Testis (tissue), 2 donors: ENCODE measurements at regions not wholly inside any gene's neighbourhood (a gene's known extent, or its start where the extent isn't known, plus 50 kb on each side); places are given as distances from the start of the nearest gene placed in this dataset.

ENCODE experiments used
- DNase-seq: peaks from one replicate; pipeline ENCODE4 v3.0.0-alpha.2; 2019
- H3K27ac ChIP-seq, 2 donors: fragments of 200-600 bp; sonication (generic); one replicate each; pipeline ENCODE4 v1.5.1; 2019
- H3K27me3 ChIP-seq: fragments of 200-600 bp; sonication (generic); one replicate; pipeline ENCODE4 v1.5.1; 2019
- H3K36me3 ChIP-seq: fragments of 200-600 bp; sonication (generic); one replicate; pipeline ENCODE4 v1.5.1; 2017; ENCODE audit warnings: low read depth; ENCODE audit errors: missing control alignments
- H3K4me1 ChIP-seq: fragments of 200-600 bp; sonication (generic); one replicate; pipeline ENCODE4 v1.5.1; 2019
- H3K4me3 ChIP-seq, 2 donors: fragments of 200-600 bp; sonication (generic); one replicate each; pipeline ENCODE4 v1.5.1; 2017 to 2019
- H3K9me3 ChIP-seq: fragments of 200-600 bp; sonication (generic); one replicate; pipeline ENCODE4 v1.5.1; 2017
- POLR2A ChIP-seq: fragments of 450-650 bp; IDR thresholded peaks from one replicate; pipeline ENCODE4 v1.6.1; 2017; ENCODE audit warnings: antibody characterized with exemption, mild to moderate bottlenecking, moderate library complexity
- whole genome bisulfite sequencing, 2 donors: methylation state at CpG; one replicate each; pipeline ENCODE4 v1.1.5; 2018; 5-methylcytosine and 5-hydroxymethylcytosine counted together
- intact Hi-C: fragments of 100-400 bp; cut with DNase I; formaldehyde crosslinking; loops from one replicate; pipeline ENCODE4 v1.15.1; 2023; ENCODE audit warnings: low total_unique reads
- TF ChIP-seq, protein P1 (sequence below), 3 experiments: fragments of 450-650 bp in 2 of 3; fragments of 200-600 bp in 1 of 3; sonication (generic) in 1 of 3; IDR thresholded peaks; one replicate each; pipeline ENCODE4 v1.5.1; 2016 to 2019; ENCODE audit warnings: antibody characterized with exemption in 3 of 3, mild to moderate bottlenecking in 2 of 3, moderate library complexity in 1 of 3

DNA sequence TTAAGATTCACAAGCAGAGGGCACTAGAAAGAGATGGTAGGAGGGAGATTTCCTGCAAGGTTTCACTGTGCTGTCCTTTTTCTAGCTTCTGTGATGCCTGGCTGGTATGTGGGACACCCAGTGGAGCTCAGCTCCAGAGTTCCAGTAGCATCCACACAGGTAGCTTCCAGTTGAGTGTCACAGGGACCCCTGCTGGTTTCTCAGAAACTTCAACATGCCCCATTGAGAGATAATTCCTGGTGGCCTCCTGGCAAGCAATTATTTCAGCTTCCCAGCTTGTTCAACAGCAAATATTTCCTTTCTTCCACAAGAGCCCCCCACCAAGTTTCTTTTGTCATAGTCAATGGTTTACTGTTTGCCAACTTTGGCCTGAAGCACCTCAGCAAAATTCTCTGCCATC is 858.7 kb downstream of the REEP3 start:
- Histone ChIP-seq H3K36me3 (no peaks in the 10 kb centered on the region), H3K27me3 (no peaks in the 10 kb centered on the region), H3K4me1 (peaks cover 3% of the 10 kb centered on the region), H3K4me3 (no peak overlapping the region), H3K27ac (no peak overlapping the region), H3K9me3 (no peaks in the 10 kb centered on the region)
- DNase-seq, result peak; percentile 26
- intact Hi-C loops, result no loop called here
- TF ChIP-seq, protein P1, sequence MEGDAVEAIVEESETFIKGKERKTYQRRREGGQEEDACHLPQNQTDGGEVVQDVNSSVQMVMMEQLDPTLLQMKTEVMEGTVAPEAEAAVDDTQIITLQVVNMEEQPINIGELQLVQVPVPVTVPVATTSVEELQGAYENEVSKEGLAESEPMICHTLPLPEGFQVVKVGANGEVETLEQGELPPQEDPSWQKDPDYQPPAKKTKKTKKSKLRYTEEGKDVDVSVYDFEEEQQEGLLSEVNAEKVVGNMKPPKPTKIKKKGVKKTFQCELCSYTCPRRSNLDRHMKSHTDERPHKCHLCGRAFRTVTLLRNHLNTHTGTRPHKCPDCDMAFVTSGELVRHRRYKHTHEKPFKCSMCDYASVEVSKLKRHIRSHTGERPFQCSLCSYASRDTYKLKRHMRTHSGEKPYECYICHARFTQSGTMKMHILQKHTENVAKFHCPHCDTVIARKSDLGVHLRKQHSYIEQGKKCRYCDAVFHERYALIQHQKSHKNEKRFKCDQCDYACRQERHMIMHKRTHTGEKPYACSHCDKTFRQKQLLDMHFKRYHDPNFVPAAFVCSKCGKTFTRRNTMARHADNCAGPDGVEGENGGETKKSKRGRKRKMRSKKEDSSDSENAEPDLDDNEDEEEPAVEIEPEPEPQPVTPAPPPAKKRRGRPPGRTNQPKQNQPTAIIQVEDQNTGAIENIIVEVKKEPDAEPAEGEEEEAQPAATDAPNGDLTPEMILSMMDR (IDR thresholded peaks at IDR 0.05), result no peak
- no peak for TF ChIP-seq POLR2A

DNA sequence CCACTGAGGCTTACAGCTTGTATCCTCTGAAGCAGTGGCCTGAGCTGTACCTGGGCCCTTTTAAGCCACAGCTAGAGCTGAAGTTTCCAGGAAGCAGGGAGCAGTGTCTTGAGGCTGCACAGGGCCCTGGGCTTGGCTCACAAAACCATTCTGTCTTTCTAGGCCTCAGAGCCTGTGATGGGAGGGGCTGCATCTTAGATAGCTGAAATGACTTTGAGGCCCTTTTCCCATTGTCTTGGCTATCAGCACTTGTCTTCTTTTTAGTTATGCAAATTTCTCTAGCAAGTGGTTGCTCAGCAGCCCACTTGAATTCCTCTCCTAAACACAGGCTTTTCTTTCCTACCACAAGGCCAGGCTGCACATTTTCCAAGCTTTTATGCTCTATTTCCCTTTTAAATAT is 864.2 kb downstream of the REEP3 start:
- Histone ChIP-seq H3K36me3 (no peaks in the 10 kb centered on the region), H3K9me3 (no peaks in the 10 kb centered on the region), H3K4me3 (no peak overlapping the region), H3K27me3 (no peaks in the 10 kb centered on the region), H3K4me1 (no peaks in the 10 kb centered on the region), H3K27ac (no peak overlapping the region)
- DNase-seq, result no peak
- TF ChIP-seq POLR2A, result no peak
- TF ChIP-seq, protein P1 (IDR thresholded peaks at IDR 0.05), result no peak
- intact Hi-C loops, result no loop called here

DNA sequence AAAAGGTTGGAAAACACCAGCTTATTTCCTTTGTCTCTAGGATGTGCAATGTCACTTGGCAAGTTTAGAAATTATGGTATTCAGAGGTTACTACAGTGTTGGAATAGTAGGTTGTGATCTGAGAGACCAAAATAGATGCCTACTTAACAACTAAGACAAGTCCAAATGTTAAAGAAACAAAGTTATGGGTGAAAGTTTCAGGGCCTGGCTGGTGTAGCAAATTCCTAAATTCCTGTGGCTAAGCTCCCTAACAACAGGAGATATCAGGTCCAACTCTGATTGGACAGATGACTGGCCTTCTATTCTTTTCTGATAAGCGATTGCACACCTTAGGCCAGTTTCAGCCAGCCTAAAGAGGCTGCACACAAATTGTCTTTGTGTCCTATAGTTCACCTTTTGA is 873.5 kb downstream of the REEP3 start:
- no peak overlapping the region for H3K4me3 ChIP-seq
- no peaks in the 10 kb centered on the region for H3K27me3 ChIP-seq
- intact Hi-C loops, result no loop called here
- WGBS, 2 donors, result 64 to 80% methylated on average over 1 of the region's 1 CpG
- no peak for DNase-seq
- no peaks in the 10 kb centered on the region for H3K4me1 ChIP-seq
- H3K36me3 ChIP-seq, result no peaks in the 10 kb centered on the region
- H3K27ac ChIP-seq, result no peak overlapping the region
- H3K9me3 ChIP-seq, result no peaks in the 10 kb centered on the region
- TF ChIP-seq, protein P1 (IDR thresholded peaks at IDR 0.05), result no peak
- no peak for TF ChIP-seq POLR2A

DNA sequence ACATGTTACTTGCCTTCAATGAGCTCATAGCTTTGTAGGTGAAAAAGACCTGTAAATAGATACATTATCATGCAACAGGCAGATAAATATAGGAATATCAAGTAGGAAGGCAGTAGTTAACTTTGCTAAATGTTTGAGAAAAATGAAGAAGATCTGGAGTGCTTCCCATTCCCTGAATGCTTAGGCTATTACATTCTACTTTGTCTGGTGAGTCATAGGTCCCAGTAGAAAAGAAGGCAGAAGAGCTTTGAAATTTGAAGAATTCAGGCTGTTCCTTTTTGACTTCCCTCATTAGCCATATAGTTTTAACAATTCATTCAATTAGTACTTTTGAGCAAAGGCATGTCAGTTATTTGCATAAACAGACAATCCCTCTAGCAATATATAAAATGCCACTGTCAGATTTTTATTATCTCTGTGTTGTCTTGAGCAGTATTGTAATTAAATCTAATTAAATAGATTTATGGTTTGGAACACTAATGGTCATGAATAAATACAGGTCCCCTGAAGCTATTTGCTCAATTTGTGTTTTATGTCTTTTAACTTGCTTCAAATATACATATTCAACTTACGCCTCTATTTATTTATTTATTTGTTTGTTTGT is 875.0 kb downstream of the REEP3 start:
- Histone ChIP-seq H3K27ac (no peak overlapping the region), H3K36me3 (no peaks in the 10 kb centered on the region), H3K4me3 (no peak overlapping the region), H3K9me3 (no peaks in the 10 kb centered on the region), H3K4me1 (no peaks in the 10 kb centered on the region), H3K27me3 (no peaks in the 10 kb centered on the region)
- intact Hi-C loops, result no loop called here
- DNase-seq, result no peak
- WGBS, 2 donors, result 64 to 67% methylated on average over 1 of the region's 1 CpG
- TF ChIP-seq, protein P1 (IDR thresholded peaks at IDR 0.05), result no peak
- TF ChIP-seq POLR2A, result no peak

DNA sequence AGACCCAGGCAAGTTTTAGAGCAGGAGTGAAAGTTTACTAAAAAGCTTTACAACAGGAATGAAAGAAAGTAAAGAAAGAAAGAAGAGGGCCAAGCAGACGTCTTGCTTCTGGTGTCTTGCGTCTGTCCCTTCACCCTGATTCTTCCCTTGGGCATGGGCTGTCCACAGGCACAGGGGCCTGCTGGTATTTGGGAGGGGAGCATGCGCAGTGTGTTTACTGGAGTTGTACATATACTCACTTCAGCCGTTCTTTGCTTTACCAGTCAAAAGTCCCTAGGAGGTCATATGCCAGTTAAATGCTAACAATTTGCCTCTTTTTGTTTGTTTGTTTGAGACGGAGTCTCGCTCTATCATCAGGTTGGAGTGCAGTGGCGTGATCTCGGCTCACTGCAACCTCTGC is 875.9 kb downstream of the REEP3 start:
- no peaks in the 10 kb centered on the region for H3K4me1 ChIP-seq
- WGBS, 2 donors, result 65 to 67% methylated on average over 8 of the region's 8 CpGs
- no peaks in the 10 kb centered on the region for H3K9me3 ChIP-seq
- peak overlapping the region; percentile 16 to 28 for H3K4me3 ChIP-seq
- H3K27ac ChIP-seq, result no peak overlapping the region
- DNase-seq, result no peak
- TF ChIP-seq, protein P1 (IDR thresholded peaks at IDR 0.05), result no peak
- no peak for TF ChIP-seq POLR2A
- intact Hi-C loops, result no loop called here
- H3K36me3 ChIP-seq, result no peaks in the 10 kb centered on the region
- no peaks in the 10 kb centered on the region for H3K27me3 ChIP-seq
